ENCODE measurements at regions not wholly inside any gene's neighbourhood (a gene's known extent, or its start where the extent isn't known, plus 50 kb on each side); places are given as distances from the start of the nearest gene placed in this dataset.

GRCh38 chr20:57831993-57832585, 122.3 kb upstream of the PMEPA1 start:
- TF ChIP-seq, protein P1, sequence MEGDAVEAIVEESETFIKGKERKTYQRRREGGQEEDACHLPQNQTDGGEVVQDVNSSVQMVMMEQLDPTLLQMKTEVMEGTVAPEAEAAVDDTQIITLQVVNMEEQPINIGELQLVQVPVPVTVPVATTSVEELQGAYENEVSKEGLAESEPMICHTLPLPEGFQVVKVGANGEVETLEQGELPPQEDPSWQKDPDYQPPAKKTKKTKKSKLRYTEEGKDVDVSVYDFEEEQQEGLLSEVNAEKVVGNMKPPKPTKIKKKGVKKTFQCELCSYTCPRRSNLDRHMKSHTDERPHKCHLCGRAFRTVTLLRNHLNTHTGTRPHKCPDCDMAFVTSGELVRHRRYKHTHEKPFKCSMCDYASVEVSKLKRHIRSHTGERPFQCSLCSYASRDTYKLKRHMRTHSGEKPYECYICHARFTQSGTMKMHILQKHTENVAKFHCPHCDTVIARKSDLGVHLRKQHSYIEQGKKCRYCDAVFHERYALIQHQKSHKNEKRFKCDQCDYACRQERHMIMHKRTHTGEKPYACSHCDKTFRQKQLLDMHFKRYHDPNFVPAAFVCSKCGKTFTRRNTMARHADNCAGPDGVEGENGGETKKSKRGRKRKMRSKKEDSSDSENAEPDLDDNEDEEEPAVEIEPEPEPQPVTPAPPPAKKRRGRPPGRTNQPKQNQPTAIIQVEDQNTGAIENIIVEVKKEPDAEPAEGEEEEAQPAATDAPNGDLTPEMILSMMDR (conservative IDR thresholded peaks at IDR 0.05 in 1 of 2, IDR thresholded peaks at IDR 0.05 in 1 of 2; ENCODE audit: extremely low read depth in 1 of 2, insufficient read depth in 1 of 2, low read depth in 1 of 2, low read length in 2 of 2): no peak
- TF ChIP-seq EZH2 (IDR thresholded peaks at IDR 0.05; ENCODE audit: borderline replicate concordance, low read length): no peak
